Peyer's patch (tissue), 4 donors: ENCODE measurements at regions not wholly inside any gene's neighbourhood (a gene's known extent, or its start where the extent isn't known, plus 50 kb on each side); places are given as distances from the start of the nearest gene placed in this dataset.
"Not testable (repeated sequence)": the region's sequence is repeated elsewhere in the genome, so short reads cannot be mapped to it uniquely, and the experiment has no call there.

Experiments
- POLR2A ChIP-seq, 2 donors: fragments of 450-650 bp; IDR thresholded peaks; one replicate each; pipeline ENCODE4 v1.5.1; 2017; ENCODE audit warnings: antibody characterized with exemption in 2 of 2, mild to moderate bottlenecking in 2 of 2, moderate library complexity in 2 of 2
- TF ChIP-seq, protein P1 (sequence below), 6 experiments: fragments of 450-650 bp in 4 of 6; fragments of 200-600 bp in 2 of 6; sonication (generic) in 1 of 6; IDR thresholded peaks; one replicate each; pipeline ENCODE4 v1.5.1; 2017 to 2019; ENCODE audit warnings: antibody characterized with exemption in 6 of 6, mild to moderate bottlenecking in 3 of 6, moderate library complexity in 1 of 6

DNA sequence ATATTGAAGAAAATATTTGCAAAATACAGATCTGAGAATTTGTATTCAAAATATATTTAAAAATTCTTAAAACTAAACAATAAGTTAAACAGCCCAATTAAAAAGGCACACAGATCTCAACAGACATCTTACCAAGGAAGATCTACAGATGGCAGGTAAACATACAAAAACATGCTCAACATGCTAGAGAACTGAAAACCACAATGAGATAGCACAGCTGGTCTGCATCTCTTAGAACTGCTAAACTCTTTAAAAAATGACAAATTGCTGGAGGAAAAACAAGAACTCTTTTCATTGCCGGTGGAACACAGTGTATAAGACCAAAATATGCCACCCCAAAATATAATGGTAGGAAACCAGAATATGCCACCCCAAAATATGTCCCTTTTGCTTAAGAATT is 142.1 kb upstream of the DUSP22 start:
- TF ChIP-seq POLR2A (IDR thresholded peaks at IDR 0.05), result not testable (repeated sequence)
- TF ChIP-seq, protein P1, sequence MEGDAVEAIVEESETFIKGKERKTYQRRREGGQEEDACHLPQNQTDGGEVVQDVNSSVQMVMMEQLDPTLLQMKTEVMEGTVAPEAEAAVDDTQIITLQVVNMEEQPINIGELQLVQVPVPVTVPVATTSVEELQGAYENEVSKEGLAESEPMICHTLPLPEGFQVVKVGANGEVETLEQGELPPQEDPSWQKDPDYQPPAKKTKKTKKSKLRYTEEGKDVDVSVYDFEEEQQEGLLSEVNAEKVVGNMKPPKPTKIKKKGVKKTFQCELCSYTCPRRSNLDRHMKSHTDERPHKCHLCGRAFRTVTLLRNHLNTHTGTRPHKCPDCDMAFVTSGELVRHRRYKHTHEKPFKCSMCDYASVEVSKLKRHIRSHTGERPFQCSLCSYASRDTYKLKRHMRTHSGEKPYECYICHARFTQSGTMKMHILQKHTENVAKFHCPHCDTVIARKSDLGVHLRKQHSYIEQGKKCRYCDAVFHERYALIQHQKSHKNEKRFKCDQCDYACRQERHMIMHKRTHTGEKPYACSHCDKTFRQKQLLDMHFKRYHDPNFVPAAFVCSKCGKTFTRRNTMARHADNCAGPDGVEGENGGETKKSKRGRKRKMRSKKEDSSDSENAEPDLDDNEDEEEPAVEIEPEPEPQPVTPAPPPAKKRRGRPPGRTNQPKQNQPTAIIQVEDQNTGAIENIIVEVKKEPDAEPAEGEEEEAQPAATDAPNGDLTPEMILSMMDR (IDR thresholded peaks at IDR 0.05), result not testable (repeated sequence)
